Loucy (cell line): ENCODE measurements at regions not wholly inside any gene's neighbourhood (a gene's known extent, or its start where the extent isn't known, plus 50 kb on each side); places are given as distances from the start of the nearest gene placed in this dataset.

Experiments used
- EZH2phosphoT487 ChIP-seq: fragments of 200-600 bp; IDR thresholded peaks from 2 replicates; pipeline ENCODE4 v1.6.1; 2018; ENCODE audit warnings: antibody characterized with exemption, mild to moderate bottlenecking, moderate library complexity, borderline replicate concordance
- TF ChIP-seq, protein P1 (sequence below): fragments of 200-600 bp; sonication (generic); conservative IDR thresholded peaks from 2 replicates; pipeline ENCODE4 v1.5.1; 2014; ENCODE audit warnings: mild to moderate bottlenecking, antibody characterized with exemption, low read length

DNA sequence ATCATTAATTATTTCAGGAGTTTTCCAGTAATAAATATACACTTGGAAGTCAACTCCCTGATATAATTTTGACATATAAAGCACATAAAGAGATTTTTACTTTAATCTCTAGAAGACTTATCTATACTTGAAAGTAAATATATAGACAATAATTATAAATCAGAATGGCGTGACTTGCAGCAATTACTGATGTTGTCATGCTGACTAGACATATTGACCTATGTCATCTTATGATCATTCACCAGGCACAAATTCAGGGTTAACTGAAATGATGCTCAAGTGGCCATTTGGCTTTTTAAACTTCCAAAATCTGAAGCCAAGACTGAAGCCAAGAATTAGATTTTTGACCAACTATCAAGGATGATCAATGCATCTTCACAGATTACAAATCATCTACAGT, 192.2 kb downstream of the MCHR2 start:
- TF ChIP-seq, protein P1, sequence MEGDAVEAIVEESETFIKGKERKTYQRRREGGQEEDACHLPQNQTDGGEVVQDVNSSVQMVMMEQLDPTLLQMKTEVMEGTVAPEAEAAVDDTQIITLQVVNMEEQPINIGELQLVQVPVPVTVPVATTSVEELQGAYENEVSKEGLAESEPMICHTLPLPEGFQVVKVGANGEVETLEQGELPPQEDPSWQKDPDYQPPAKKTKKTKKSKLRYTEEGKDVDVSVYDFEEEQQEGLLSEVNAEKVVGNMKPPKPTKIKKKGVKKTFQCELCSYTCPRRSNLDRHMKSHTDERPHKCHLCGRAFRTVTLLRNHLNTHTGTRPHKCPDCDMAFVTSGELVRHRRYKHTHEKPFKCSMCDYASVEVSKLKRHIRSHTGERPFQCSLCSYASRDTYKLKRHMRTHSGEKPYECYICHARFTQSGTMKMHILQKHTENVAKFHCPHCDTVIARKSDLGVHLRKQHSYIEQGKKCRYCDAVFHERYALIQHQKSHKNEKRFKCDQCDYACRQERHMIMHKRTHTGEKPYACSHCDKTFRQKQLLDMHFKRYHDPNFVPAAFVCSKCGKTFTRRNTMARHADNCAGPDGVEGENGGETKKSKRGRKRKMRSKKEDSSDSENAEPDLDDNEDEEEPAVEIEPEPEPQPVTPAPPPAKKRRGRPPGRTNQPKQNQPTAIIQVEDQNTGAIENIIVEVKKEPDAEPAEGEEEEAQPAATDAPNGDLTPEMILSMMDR, result no peak
- no peak for TF ChIP-seq EZH2phosphoT487
